IMR-90 (cell line): ENCODE measurements at regions not wholly inside any gene's neighbourhood (a gene's known extent, or its start where the extent isn't known, plus 50 kb on each side); places are given as distances from the start of the nearest gene placed in this dataset.

Source experiments
- ATAC-seq: fragments of 200-7000 bp; cut with Tn5 transposase; 2 replicates; pipeline ENCODE4 v1.9.1; 2020; ENCODE audit warnings: low read depth, mild to moderate bottlenecking, moderate library complexity
- BruUV-seq: library from RNA; stranded (reverse); fragments of 400-500 nt; replicated peaks from 2 replicates; lab custom pipeline; 2021; lab: Mats Ljungman, UMichigan
- CTCF ChIA-PET: fragments of 300-600 bp; formaldehyde crosslinking; extraction: SDS; loops from one replicate; lab custom pipeline; 2021; ENCODE audit warnings: antibody characterized with exemption; lab: Yijun Ruan, JAX
- POLR2A ChIA-PET: fragments of 300-600 bp; sonication (Branson Sonifier 250); formaldehyde crosslinking; loops from one replicate; lab custom pipeline; 2022; ENCODE audit warnings: antibody characterized with exemption; ENCODE audit not compliant: unreplicated experiment; lab: Charles Lee
- DNase-seq: peaks from one replicate; pipeline ENCODE4 v3.0.0; 2013
- H2AFZ ChIP-seq: replicated peaks from 2 replicates; pipeline ENCODE3; 2013; ENCODE audit warnings: low read length, mild to moderate bottlenecking; ENCODE audit not compliant: poor library complexity
- H2AK5ac ChIP-seq: 2 replicates; pipeline ENCODE4 v1.6.1; 2013; ENCODE audit warnings: low read depth, low read length, inconsistent platforms
- H2AK9ac ChIP-seq: replicated peaks from 2 replicates; pipeline ENCODE3; 2013; ENCODE audit warnings: mild to moderate bottlenecking, low read depth, low read length, moderate library complexity; ENCODE audit not compliant: poor library complexity
- H2BK120ac ChIP-seq: 2 replicates; pipeline ENCODE4 v1.6.1; 2013; ENCODE audit warnings: low read depth, low read length, inconsistent platforms
- H2BK15ac ChIP-seq: 3 replicates; pipeline ENCODE4 v1.6.1; 2013; ENCODE audit warnings: low read depth, low read length, inconsistent platforms
- H2BK20ac ChIP-seq: 2 replicates; pipeline ENCODE4 v1.6.1; 2013; ENCODE audit warnings: low read depth, mild to moderate bottlenecking, inconsistent platforms, low read length, moderate library complexity
- H2BK5ac ChIP-seq: 2 replicates; pipeline ENCODE4 v1.6.1; 2013; ENCODE audit warnings: mild to moderate bottlenecking, low read depth, low read length, inconsistent platforms; ENCODE audit not compliant: poor library complexity, severe bottlenecking
- H3K14ac ChIP-seq: replicated peaks from 2 replicates; pipeline ENCODE4 v1.6.1; 2013; ENCODE audit warnings: low read depth, low read length, inconsistent platforms
- H3K18ac ChIP-seq: 2 replicates; pipeline ENCODE4 v1.6.1; 2013; ENCODE audit warnings: low read depth, low read length, control low read depth
- H3K23ac ChIP-seq: 2 replicates; pipeline ENCODE4 v1.6.1; 2013; ENCODE audit warnings: low read depth, low read length, inconsistent platforms
- H3K27ac ChIP-seq: 2 replicates; pipeline ENCODE4 v1.5.1; 2013; ENCODE audit warnings: mild to moderate bottlenecking, control low read depth, low read length; ENCODE audit not compliant: insufficient read depth
- H3K27me3 ChIP-seq: 2 replicates; pipeline ENCODE4 v1.6.1; 2013; ENCODE audit warnings: low read length; ENCODE audit not compliant: control insufficient read depth, insufficient read depth
- H3K36me3 ChIP-seq: 2 replicates; pipeline ENCODE4 v1.6.1; 2013; ENCODE audit warnings: low read length, mixed read lengths; ENCODE audit not compliant: control insufficient read depth, insufficient read depth
- H3K4ac ChIP-seq: 2 replicates; pipeline ENCODE4 v1.6.1; 2013; ENCODE audit warnings: low read depth, low read length, inconsistent platforms
- H3K4me1 ChIP-seq: 2 replicates; pipeline ENCODE4 v1.6.1; 2013; ENCODE audit warnings: low read length, mixed read lengths; ENCODE audit not compliant: control insufficient read depth, insufficient read depth
- H3K4me2 ChIP-seq: 2 replicates; pipeline ENCODE4 v1.6.1; 2013; ENCODE audit warnings: low read depth, mild to moderate bottlenecking, control low read depth, low read length, moderate library complexity
- H3K4me3 ChIP-seq: 2 replicates; pipeline ENCODE4 v1.5.1; 2013; ENCODE audit warnings: low read depth, mild to moderate bottlenecking, control low read depth, low read length, moderate library complexity; ENCODE audit not compliant: insufficient read depth
- H3K56ac ChIP-seq: 2 replicates; pipeline ENCODE4 v1.6.1; 2013; ENCODE audit warnings: low read length, inconsistent platforms; ENCODE audit not compliant: insufficient read depth; ENCODE audit errors: extremely low read depth
- H3K79me1 ChIP-seq, 2 experiments: 2 replicates each; pipeline ENCODE4 v1.6.1; 2013; ENCODE audit warnings: low read length in 2 of 2, inconsistent platforms in 1 of 2, low read depth in 1 of 2
- H3K9ac ChIP-seq: 2 replicates; pipeline ENCODE4 v1.6.1; 2013; ENCODE audit warnings: low read depth, low read length, control low read depth
- H3K9me1 ChIP-seq: 2 replicates; pipeline ENCODE4 v1.6.1; 2013; ENCODE audit warnings: low read length, inconsistent platforms; ENCODE audit not compliant: insufficient read depth
- H3K9me3 ChIP-seq: 2 replicates; pipeline ENCODE4 v1.6.1; 2013; ENCODE audit warnings: low read length; ENCODE audit not compliant: control insufficient read depth, insufficient read depth
- H4K20me1 ChIP-seq: 2 replicates; pipeline ENCODE4 v1.6.1; 2013; ENCODE audit warnings: low read length, inconsistent platforms; ENCODE audit not compliant: insufficient read depth
- H4K5ac ChIP-seq: 2 replicates; pipeline ENCODE4 v1.6.1; 2013; ENCODE audit warnings: mild to moderate bottlenecking, low read depth, low read length, control low read depth
- H4K8ac ChIP-seq, 2 experiments: 2 replicates each; pipeline ENCODE4 v1.6.1; 2013; ENCODE audit warnings: low read depth in 2 of 2, low read length in 2 of 2, control low read depth in 1 of 2, inconsistent platforms in 1 of 2
- H4K91ac ChIP-seq: 2 replicates; pipeline ENCODE4 v1.6.1; 2013; ENCODE audit warnings: low read depth, low read length, inconsistent platforms; ENCODE audit not compliant: insufficient read depth
- BHLHE40 ChIP-seq: fragments of 150-350 bp; IDR thresholded peaks from 2 replicates; pipeline ENCODE4 v1.6.1; 2016; ENCODE audit warnings: mild to moderate bottlenecking, low read depth, low read length
- CEBPB ChIP-seq: IDR thresholded peaks from 2 replicates; pipeline ENCODE4 v1.6.1; 2012; ENCODE audit warnings: low read depth, low read length, improper control_type of control experiment
- CHD1 ChIP-seq: IDR thresholded peaks from 2 replicates; pipeline ENCODE4 v1.6.1; 2012; ENCODE audit warnings: low read depth, low read length, improper control_type of control experiment
- FOS ChIP-seq: fragments of 150-350 bp; IDR thresholded peaks from 2 replicates; pipeline ENCODE4 v1.6.1; 2016; ENCODE audit warnings: low read depth, low read length
- POLR2A ChIP-seq: IDR thresholded peaks from 2 replicates; pipeline ENCODE4 v1.6.1; 2012; ENCODE audit warnings: mild to moderate bottlenecking, low read depth, low read length
- RFX5 ChIP-seq: IDR thresholded peaks from 2 replicates; pipeline ENCODE4 v1.8.0; 2012; ENCODE audit warnings: low read depth, mild to moderate bottlenecking, low read length, moderate library complexity
- SMC3 ChIP-seq: fragments of 150-350 bp; IDR thresholded peaks from 2 replicates; pipeline ENCODE4 v1.6.1; 2016; ENCODE audit warnings: low read depth, mild to moderate bottlenecking, antibody characterized with exemption, low read length, moderate library complexity
- WGBS, 2 experiments: methylation state at CpG; one replicate each; pipeline versions ENCODE4 v1.1.5 to v1.1.7; 2013; ENCODE audit warnings: missing lambda C conversion rate in 2 of 2; ENCODE audit not compliant: insufficient read length in 1 of 2; ENCODE audit errors: extremely low coverage in 2 of 2; 5-methylcytosine and 5-hydroxymethylcytosine counted together
- dilution Hi-C: fragments of 300-500 bp; cut with HindIII; formaldehyde crosslinking; loops from one replicate; pipeline ENCODE4 v1.14.3; 2018; ENCODE audit warnings: low sequenced_read_pairs; ENCODE audit not compliant: unreplicated experiment
- in situ Hi-C: fragments of 300-500 bp; cut with MboI; formaldehyde crosslinking; loops from 3 replicates; pipeline ENCODE4 v1.14.3; 2019; ENCODE audit warnings: low sequenced_read_pairs, inconsistent platforms, mixed read lengths
- intact Hi-C: fragments of 100-400 bp; cut with micrococcal nuclease; formaldehyde crosslinking; loops from 2 replicates; pipeline ENCODE4 v1.10.0; 2022
- TF ChIP-seq, protein P1 (sequence below): fragments of 150-350 bp; IDR thresholded peaks from 2 replicates; pipeline ENCODE4 v1.6.1; 2016; ENCODE audit warnings: low read depth, mild to moderate bottlenecking, low read length, moderate library complexity, borderline replicate concordance
- TF ChIP-seq, protein P2 (sequence below): conservative IDR thresholded peaks from 2 replicates; pipeline ENCODE4 v1.5.1; 2012; ENCODE audit warnings: mild to moderate bottlenecking, low read depth, low read length, improper control_type of control experiment

DNA sequence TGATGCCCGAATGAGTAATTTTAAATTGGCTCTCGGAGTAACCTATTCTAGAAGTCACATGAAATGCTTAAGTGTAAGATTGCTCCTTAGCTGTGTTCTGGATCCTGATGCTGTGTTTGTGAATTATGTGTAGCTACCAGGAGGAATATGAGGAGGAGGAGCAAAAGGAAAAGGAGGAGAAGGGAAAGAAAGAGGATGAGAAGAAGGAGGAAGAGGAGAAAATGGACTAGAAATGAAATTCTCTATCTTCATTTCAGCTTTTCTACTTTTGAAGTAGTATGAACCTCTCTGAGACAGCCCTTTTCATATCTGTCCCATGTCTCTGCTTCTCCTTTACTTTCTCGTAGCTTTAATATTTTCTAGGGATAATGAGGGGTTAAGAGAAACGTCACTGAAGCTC lies 119.4 kb upstream of the ACTBL2 start:
- Histone ChIP-seq H4K91ac (no peak overlapping the region), H3K4ac (no peak overlapping the region), H4K5ac (no peak overlapping the region), H3K14ac (no peak overlapping the region), H2AK9ac (no peak overlapping the region), H3K18ac (no peak overlapping the region), H3K56ac (no peak overlapping the region), H3K9me3 (no peaks in the 10 kb centered on the region), H2BK5ac (no peak overlapping the region), H3K9ac (no peak overlapping the region), H2BK20ac (no peak overlapping the region), H3K27ac (no peak overlapping the region), H3K4me1 (no peaks in the 10 kb centered on the region), H2AK5ac (no peak overlapping the region), H3K23ac (no peak overlapping the region), H2BK15ac (no peak overlapping the region), H3K36me3 (no peaks in the 10 kb centered on the region), H3K27me3 (no peaks in the 10 kb centered on the region), H4K8ac (no peak overlapping the region), H3K79me1 (no peaks in the 10 kb centered on the region), H3K4me3 (no peak overlapping the region), H2AFZ (no peak overlapping the region), H4K20me1 (no peaks in the 10 kb centered on the region), H2BK120ac (no peak overlapping the region), H3K4me2 (no peak overlapping the region), H3K9me1 (no peaks in the 10 kb centered on the region)
- no TSS peak for BruUV-seq
- DNase-seq (no peak), ATAC-seq (no peak)
- ChIA-PET POLR2A (no interaction called here), CTCF (interaction anchor here (0.6 to 0.7 kb wide), 2 partner anchors 66 to 1373 kb away, joined by 3 to 6 read pairs; no protein-coding TSS in a partner anchor)
- TF ChIP-seq FOS (no peak), POLR2A (no peak), CHD1 (no peak), BHLHE40 (no peak), SMC3 (no peak), CEBPB (no peak), RFX5 (no peak)
- TF ChIP-seq, protein P1, sequence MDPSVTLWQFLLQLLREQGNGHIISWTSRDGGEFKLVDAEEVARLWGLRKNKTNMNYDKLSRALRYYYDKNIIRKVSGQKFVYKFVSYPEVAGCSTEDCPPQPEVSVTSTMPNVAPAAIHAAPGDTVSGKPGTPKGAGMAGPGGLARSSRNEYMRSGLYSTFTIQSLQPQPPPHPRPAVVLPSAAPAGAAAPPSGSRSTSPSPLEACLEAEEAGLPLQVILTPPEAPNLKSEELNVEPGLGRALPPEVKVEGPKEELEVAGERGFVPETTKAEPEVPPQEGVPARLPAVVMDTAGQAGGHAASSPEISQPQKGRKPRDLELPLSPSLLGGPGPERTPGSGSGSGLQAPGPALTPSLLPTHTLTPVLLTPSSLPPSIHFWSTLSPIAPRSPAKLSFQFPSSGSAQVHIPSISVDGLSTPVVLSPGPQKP: no peak
- TF ChIP-seq, protein P2, sequence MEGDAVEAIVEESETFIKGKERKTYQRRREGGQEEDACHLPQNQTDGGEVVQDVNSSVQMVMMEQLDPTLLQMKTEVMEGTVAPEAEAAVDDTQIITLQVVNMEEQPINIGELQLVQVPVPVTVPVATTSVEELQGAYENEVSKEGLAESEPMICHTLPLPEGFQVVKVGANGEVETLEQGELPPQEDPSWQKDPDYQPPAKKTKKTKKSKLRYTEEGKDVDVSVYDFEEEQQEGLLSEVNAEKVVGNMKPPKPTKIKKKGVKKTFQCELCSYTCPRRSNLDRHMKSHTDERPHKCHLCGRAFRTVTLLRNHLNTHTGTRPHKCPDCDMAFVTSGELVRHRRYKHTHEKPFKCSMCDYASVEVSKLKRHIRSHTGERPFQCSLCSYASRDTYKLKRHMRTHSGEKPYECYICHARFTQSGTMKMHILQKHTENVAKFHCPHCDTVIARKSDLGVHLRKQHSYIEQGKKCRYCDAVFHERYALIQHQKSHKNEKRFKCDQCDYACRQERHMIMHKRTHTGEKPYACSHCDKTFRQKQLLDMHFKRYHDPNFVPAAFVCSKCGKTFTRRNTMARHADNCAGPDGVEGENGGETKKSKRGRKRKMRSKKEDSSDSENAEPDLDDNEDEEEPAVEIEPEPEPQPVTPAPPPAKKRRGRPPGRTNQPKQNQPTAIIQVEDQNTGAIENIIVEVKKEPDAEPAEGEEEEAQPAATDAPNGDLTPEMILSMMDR: no peak
- in situ Hi-C loops (no loop called here), intact Hi-C loops (no loop called here), dilution Hi-C loops (no loop called here)
- WGBS, 2 experiments: 75% methylated on average over 2 of the region's 4 CpGs; no CpG with 5 or more reads in 1 of the 2 experiments
